IPS-18a (cell line): ENCODE measurements at regions not wholly inside any gene's neighbourhood (a gene's known extent, or its start where the extent isn't known, plus 50 kb on each side); places are given as distances from the start of the nearest gene placed in this dataset.

Experiments used
- H3K27ac ChIP-seq: one replicate; pipeline ENCODE4 v1.5.1; 2013; ENCODE audit warnings: low read length
- H3K27me3 ChIP-seq: one replicate; pipeline ENCODE4 v1.6.1; 2013; ENCODE audit warnings: mild to moderate bottlenecking, low read length; ENCODE audit not compliant: control insufficient read depth, insufficient read depth
- H3K36me3 ChIP-seq: one replicate; pipeline ENCODE4 v1.6.1; 2013; ENCODE audit warnings: low read depth, low read length; ENCODE audit not compliant: control insufficient read depth
- H3K4me1 ChIP-seq: one replicate; pipeline ENCODE4 v1.6.1; 2013; ENCODE audit warnings: low read depth, low read length; ENCODE audit not compliant: control insufficient read depth
- H3K4me3 ChIP-seq: one replicate; pipeline ENCODE4 v1.5.1; 2013; ENCODE audit warnings: low read length
- H3K9ac ChIP-seq: one replicate; pipeline ENCODE4 v1.6.1; 2013; ENCODE audit warnings: mild to moderate bottlenecking, low read length, moderate library complexity
- H3K9me3 ChIP-seq: one replicate; pipeline ENCODE4 v1.6.1; 2013; ENCODE audit warnings: low read depth, low read length; ENCODE audit not compliant: control insufficient read depth

DNA sequence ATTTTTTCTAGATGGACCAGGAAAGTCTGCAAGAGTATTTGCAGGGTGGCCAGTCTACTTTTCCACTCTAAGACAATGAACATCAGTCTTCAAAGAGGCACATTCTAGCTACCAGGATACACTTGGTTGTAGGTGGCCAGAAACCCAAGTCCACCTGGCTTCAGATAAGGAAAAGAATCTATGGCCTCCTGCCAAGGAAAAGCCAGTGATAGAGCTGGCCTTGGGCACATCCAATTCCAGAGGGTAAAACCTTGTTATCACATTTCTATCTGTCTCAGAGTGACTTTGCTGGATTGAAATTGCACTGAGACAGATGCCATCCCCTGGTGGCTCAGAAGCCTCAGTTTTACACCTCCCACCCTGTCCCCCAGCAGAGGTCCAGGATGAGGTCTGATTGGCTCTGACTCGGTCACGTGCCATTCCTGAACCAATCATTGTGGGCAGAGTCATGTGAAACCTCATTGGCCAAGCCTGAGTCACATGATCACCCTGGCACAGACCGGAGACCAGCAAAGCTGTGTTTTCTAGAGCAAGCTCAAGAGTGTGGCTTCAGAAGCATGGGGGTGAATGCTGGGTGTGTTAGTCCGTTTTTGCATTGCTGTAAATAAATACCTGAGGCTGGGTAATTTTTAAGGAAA lies 497.4 kb upstream of the SULF2 start:
- Histone ChIP-seq H3K4me3 (no peak overlapping the region), H3K27ac (no peak overlapping the region), H3K27me3 (no peaks in the 10 kb centered on the region), H3K9me3 (no peaks in the 10 kb centered on the region), H3K36me3 (no peaks in the 10 kb centered on the region), H3K9ac (no peak overlapping the region), H3K4me1 (peaks cover 4% of the 10 kb centered on the region)

DNA sequence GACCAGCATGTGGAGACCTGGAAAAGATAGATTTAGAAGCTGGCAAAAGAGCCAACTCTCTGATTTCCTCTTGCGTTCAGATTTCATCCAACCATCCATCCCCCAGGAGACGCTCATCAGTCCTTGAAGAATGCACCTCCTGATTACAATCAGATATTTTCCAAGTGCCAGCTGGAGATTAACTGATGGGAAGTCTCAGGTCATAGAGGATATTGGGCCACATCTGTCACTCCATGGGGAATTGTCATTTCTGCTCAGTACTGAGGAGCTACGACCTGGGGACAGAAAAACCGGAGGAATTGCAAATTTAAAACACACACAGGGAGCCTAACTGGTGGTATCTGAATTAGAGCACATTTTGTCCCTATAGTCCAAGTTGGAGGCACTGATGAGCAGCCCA lies 496.2 kb upstream of the SULF2 start:
- H3K9me3 ChIP-seq = no peaks in the 10 kb centered on the region
- H3K4me3 ChIP-seq = no peak overlapping the region
- no peaks in the 10 kb centered on the region for H3K27me3 ChIP-seq
- H3K4me1 ChIP-seq = peaks cover 8% of the 10 kb centered on the region
- H3K36me3 ChIP-seq = no peaks in the 10 kb centered on the region
- H3K9ac ChIP-seq = no peak overlapping the region
- H3K27ac ChIP-seq = no peak overlapping the region

DNA sequence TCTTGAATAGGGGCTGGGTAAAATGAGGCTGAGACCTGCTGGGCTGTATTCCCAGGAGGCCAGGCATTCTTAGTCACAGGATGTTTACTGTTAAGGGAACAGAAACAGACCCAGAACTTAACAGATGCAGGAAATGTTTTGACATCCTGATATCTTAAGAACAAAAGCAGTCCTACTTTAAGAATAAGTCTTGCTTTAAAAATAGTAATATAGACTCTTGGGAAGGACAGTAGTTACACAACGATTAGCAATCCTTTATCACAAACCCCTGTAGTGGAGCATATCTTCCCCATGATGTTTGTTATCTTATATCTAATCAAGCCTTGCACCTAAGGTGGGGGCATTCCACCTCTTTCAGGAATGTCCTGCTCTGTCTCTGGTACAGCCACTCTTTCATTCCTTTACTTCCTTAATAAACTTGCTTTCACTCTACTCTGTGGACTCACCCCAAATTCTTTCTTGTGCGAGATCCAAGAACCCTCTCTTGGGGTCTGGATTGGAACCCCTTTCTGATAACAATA lies 493.7 kb upstream of the SULF2 start:
- Histone ChIP-seq H3K9ac (no peak overlapping the region), H3K36me3 (no peaks in the 10 kb centered on the region), H3K4me3 (no peak overlapping the region), H3K9me3 (no peaks in the 10 kb centered on the region), H3K4me1 (peaks cover 17% of the 10 kb centered on the region), H3K27ac (no peak overlapping the region), H3K27me3 (no peaks in the 10 kb centered on the region)

DNA sequence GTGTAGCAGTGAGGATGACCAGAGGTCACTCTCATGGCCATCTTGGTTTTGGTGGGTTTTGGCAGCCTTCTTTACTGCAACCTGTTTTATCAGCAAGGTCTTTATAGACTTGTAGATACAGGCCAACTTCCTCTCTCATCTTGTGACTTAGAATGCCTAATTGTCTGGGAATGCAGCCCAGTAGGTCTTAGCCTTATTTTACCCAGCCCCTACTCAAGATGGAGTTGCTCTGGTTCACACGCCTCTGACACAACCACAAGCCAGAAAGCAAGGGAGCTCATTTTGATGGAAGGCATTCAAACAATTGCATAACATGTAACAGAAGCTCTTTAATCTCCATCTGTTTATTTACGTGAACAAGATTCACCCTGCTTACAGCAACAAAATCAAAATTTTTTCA lies 492.0 kb upstream of the SULF2 start:
- Histone ChIP-seq H3K27me3 (no peaks in the 10 kb centered on the region), H3K9me3 (no peaks in the 10 kb centered on the region), H3K9ac (no peak overlapping the region), H3K36me3 (no peaks in the 10 kb centered on the region), H3K4me3 (no peak overlapping the region), H3K27ac (no peak overlapping the region), H3K4me1 (peaks cover 17% of the 10 kb centered on the region)

DNA sequence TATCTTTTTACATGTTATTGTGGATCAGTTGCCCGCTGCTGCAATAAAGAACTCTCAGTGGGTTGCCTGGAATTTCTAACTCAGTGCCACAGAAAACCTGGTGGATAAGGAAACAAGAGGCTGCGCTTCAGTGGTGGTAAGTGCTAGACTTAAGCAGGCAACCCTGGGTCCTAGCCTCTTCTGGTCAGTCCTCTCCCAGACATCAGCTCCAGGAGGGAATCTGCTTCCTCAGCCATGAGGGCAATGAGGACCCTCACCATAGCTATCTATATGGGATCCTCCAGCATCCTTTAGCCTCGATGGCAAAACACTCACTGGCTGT lies 490.7 kb upstream of the SULF2 start:
- Histone ChIP-seq H3K9me3 (no peaks in the 10 kb centered on the region), H3K36me3 (no peaks in the 10 kb centered on the region), H3K27ac (no peak overlapping the region), H3K4me1 (peaks cover 17% of the 10 kb centered on the region), H3K4me3 (no peak overlapping the region), H3K27me3 (no peaks in the 10 kb centered on the region), H3K9ac (no peak overlapping the region)

DNA sequence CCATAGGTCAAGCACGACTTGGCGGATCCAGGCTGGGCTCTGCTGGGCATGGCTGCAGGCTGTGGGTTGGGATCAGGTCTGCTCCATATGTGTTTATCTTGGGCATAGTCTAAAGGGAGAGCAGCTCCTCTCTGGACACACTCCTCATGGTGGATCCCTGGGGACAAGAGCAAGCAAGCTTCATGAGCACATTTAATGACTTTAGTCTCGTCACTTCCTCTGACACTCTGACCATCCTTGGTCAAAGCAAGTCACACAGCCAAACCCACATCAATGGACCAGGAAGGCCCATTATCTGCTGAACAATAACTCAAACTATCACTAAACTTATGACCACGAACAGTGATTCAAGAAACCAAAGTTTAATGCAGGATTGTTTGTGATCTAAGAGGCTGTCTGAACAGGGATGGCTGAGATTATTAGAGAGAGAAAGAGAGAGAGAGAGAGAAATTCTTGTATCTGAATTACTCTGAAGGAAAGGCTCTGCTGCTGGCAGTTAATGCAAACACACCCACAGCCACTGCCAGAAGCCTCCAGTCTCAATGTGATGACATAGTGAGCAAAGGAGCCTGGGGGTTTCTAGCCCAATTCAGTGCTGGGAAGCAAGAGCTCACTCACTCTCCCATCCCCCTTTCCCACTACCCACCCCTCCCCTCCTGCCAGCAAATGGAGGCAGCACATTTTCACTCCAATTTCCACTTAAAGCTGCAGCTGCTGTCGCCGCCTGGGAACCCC lies 490.2 kb upstream of the SULF2 start:
- H3K27ac ChIP-seq = no peak overlapping the region
- H3K4me1 ChIP-seq = peaks cover 17% of the 10 kb centered on the region
- H3K36me3 ChIP-seq = no peaks in the 10 kb centered on the region
- H3K27me3 ChIP-seq = no peaks in the 10 kb centered on the region
- H3K4me3 ChIP-seq = peak overlapping the region; percentile 34
- H3K9me3 ChIP-seq = no peaks in the 10 kb centered on the region
- peak overlapping the region; percentile 28 for H3K9ac ChIP-seq

DNA sequence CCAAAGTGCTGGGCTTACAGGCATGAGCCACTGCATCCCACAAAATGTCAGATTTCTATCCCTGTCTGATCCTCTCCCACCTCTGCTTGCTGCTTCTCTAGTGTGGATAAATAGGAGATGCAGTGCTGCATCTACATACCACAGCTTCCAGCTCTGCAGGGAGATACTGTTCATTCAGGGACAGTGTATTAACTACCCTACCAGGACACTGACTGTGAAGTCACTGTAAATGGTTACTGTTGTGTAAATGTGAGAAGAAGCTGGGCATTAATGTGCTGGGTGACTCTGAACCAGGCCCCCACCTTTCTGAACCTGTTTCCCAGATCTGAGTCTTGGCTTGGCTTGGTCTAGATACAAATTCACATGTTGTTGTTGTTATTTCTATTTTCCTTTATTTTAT lies 488.6 kb upstream of the SULF2 start:
- H3K9ac ChIP-seq = no peak overlapping the region
- H3K27ac ChIP-seq = no peak overlapping the region
- peaks cover 17% of the 10 kb centered on the region for H3K4me1 ChIP-seq
- H3K9me3 ChIP-seq = no peaks in the 10 kb centered on the region
- H3K27me3 ChIP-seq = no peaks in the 10 kb centered on the region
- H3K36me3 ChIP-seq = no peaks in the 10 kb centered on the region
- no peak overlapping the region for H3K4me3 ChIP-seq

DNA sequence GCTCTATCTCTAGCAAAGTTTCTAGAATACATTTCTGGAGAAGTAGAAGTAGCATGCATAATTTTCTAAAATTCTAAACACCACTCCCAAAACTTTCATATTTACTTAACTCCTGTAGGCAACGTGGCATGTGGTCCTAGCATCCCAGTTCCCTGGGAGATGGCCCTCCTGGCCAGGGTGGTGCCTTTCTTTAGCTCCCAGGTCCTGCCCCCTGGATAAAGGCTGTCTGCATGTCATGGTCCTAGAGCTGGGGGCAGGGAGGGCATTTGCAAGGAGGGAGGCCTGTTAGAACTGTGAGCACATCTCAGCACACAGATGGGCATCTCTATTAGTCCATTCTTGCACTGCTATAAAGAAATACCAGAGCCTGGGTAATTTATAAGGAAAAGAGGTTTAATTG lies 485.6 kb upstream of the SULF2 start:
- Histone ChIP-seq H3K36me3 (no peaks in the 10 kb centered on the region), H3K4me1 (peaks cover 7% of the 10 kb centered on the region), H3K9ac (no peak overlapping the region), H3K4me3 (no peak overlapping the region), H3K27me3 (no peaks in the 10 kb centered on the region), H3K9me3 (no peaks in the 10 kb centered on the region), H3K27ac (no peak overlapping the region)

DNA sequence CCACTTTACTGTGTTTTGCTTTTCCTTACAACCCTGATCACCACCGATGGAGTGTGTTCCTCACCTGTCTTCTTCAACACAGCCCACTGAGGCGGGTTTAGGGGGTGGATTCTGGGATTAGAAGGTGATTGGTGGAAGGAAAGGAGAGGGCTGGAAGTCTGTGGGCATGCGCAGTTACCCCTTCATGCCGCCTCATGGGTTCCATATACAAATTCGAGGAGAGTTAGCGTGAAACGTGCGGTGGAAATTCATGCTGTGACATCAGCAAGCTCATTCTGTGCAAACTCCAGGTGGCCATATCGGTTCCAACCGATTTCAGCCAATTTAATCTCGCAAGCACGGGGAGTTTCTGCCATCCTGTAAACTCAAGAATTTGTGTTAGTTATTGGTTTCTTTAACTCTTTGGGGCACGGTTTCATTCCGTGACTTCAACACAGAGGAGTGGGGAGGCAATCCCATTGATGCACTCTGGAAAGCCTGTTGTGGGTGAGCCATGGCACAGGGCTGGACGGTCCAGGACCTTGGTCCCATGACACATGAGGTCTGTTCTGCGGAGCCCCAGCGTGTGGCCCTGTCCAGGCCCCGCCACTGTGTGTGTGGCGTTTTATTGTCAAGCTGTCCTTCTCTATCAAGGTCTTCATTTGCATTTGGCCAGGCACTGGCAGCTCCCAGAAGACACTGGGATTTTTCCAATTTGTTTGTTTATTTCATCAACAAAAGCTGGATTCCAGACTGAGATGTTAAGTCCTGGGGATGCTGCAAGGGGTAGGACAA lies 482.8 kb upstream of the SULF2 start:
- Histone ChIP-seq H3K36me3 (no peaks in the 10 kb centered on the region), H3K27ac (no peak overlapping the region), H3K9ac (no peak overlapping the region), H3K4me1 (no peaks in the 10 kb centered on the region), H3K27me3 (no peaks in the 10 kb centered on the region), H3K9me3 (no peaks in the 10 kb centered on the region), H3K4me3 (no peak overlapping the region)

DNA sequence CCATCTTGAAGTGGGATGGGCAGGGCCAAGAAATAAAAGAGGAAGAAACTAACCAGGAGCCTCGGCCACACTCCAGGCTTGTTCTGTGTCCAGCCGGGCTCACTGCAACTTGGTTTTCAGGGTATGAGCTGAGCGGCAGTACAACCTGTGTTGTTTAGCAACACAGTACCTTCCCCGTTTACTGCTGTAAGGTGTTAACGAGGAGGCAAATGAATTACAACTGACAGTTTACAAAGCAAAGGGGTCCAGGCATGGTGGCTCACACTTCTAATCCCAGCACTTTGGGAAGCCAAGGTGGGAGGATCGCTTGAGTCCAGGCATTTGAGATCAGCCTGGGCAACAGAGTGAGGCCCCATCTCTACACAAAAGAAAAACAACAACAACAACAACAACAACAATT lies 481.3 kb upstream of the SULF2 start:
- Histone ChIP-seq H3K9ac (no peak overlapping the region), H3K36me3 (no peaks in the 10 kb centered on the region), H3K4me1 (no peaks in the 10 kb centered on the region), H3K27ac (no peak overlapping the region), H3K4me3 (no peak overlapping the region), H3K27me3 (no peaks in the 10 kb centered on the region), H3K9me3 (no peaks in the 10 kb centered on the region)

DNA sequence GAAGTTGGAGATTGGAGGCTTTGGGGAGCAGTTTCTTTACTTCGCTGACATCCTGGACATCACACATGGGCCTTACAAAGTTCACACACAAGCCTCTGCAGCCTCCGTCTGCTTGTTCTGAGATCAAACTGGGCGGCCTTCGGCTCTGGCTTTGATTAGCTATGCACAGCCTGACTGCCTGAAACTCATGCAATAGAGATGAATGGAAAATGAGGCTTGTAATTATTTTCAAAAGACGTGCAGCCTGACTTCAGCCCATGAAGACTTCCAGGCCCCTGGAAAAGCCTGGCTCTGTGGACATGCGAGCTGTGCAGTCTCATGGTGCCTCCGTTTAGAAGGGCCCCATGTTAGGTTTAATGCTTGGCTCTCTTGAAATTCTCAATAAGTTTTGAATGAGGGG lies 480.5 kb upstream of the SULF2 start:
- H3K4me1 ChIP-seq = no peaks in the 10 kb centered on the region
- no peak overlapping the region for H3K9ac ChIP-seq
- H3K27me3 ChIP-seq = no peaks in the 10 kb centered on the region
- no peaks in the 10 kb centered on the region for H3K9me3 ChIP-seq
- H3K27ac ChIP-seq = no peak overlapping the region
- H3K4me3 ChIP-seq = no peak overlapping the region
- no peaks in the 10 kb centered on the region for H3K36me3 ChIP-seq
